ENCODE measurements at regions not wholly inside any gene's neighbourhood (a gene's known extent, or its start where the extent isn't known, plus 50 kb on each side); places are given as distances from the start of the nearest gene placed in this dataset.

- Histone ChIP-seq H3K4me1 (peaks cover 0 to 24% (median 9%) of the 10 kb centered on the region in 4 donors), H3K27me3 (no peaks in the 10 kb centered on the region), H3K36me3 (no peaks in the 10 kb centered on the region), H3K9me3 (no peaks in the 10 kb centered on the region), H3K4me3 (no peak overlapping the region), H3K27ac (peak overlapping the region in 2 of 4 donors; percentile 7 to 28)
- 40 to 82% methylated on average over 1 to 11 of the region's 11 CpGs for WGBS, 2 donors (ENCODE audit: low coverage in 1 of 2)
- intact Hi-C loops (cut with DNase I; ENCODE audit: low total_unique reads): no loop called here
- DNase-seq: no peak
- in situ Hi-C loops (cut with MboI; ENCODE audit: low pct_ligation_motif_present in 1 of 4, low pct_unique_long_range_greater_than_20kb in 1 of 4, low sequenced_read_pairs in 3 of 4): no loop called here
- TF ChIP-seq POLR2AphosphoS5 (IDR thresholded peaks at IDR 0.05): peak in 1 of 3 donors; percentile 16
- TF ChIP-seq, protein P1, sequence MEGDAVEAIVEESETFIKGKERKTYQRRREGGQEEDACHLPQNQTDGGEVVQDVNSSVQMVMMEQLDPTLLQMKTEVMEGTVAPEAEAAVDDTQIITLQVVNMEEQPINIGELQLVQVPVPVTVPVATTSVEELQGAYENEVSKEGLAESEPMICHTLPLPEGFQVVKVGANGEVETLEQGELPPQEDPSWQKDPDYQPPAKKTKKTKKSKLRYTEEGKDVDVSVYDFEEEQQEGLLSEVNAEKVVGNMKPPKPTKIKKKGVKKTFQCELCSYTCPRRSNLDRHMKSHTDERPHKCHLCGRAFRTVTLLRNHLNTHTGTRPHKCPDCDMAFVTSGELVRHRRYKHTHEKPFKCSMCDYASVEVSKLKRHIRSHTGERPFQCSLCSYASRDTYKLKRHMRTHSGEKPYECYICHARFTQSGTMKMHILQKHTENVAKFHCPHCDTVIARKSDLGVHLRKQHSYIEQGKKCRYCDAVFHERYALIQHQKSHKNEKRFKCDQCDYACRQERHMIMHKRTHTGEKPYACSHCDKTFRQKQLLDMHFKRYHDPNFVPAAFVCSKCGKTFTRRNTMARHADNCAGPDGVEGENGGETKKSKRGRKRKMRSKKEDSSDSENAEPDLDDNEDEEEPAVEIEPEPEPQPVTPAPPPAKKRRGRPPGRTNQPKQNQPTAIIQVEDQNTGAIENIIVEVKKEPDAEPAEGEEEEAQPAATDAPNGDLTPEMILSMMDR (IDR thresholded peaks at IDR 0.05): peak in 1 of 5 experiments; percentile 14
- TF ChIP-seq EP300 (IDR thresholded peaks at IDR 0.05; ENCODE audit: low read depth): no peak
- TF ChIP-seq POLR2A (IDR thresholded peaks at IDR 0.05): no peak
Observed at GRCh38 chr9:89738137-89738932, 133.5 kb downstream of the GADD45G start.

DNA sequence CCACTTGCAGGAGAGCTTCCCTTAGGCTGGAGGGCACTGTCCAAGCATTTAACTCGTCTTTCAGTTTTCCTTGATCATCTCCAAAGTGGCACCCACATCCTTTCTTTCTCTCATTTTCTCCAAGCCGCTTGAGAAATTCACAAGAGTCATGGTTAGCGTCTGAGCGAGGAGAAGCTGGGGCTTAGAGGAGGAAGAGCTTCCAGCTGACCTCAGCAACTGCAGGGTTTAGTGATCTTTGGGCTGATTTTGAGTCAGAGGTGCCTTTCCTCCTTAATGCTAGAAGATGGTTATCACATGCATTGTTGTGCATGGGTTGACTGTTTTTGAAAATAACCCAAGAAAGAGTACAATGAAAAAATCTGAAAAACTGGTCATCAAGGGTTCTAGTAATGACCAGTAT is 134.7 kb downstream of the GADD45G start:
- no peak overlapping the region for H3K27ac ChIP-seq
- H3K4me1 ChIP-seq: peaks cover 0 to 31% (median 12%) of the 10 kb centered on the region in 4 donors
- no peaks in the 10 kb centered on the region for H3K27me3 ChIP-seq
- WGBS, 2 donors (ENCODE audit: low coverage in 1 of 2): 55 to 90% methylated on average over 4 of the region's 4 CpGs
- H3K4me3 ChIP-seq: no peak overlapping the region
- no peaks in the 10 kb centered on the region for H3K36me3 ChIP-seq
- H3K9me3 ChIP-seq: no peaks in the 10 kb centered on the region
- TF ChIP-seq EP300 (IDR thresholded peaks at IDR 0.05; ENCODE audit: low read depth) (no peak), POLR2A (IDR thresholded peaks at IDR 0.05) (no peak), POLR2AphosphoS5 (IDR thresholded peaks at IDR 0.05) (no peak)
- TF ChIP-seq, protein P1 (IDR thresholded peaks at IDR 0.05): no peak
- in situ Hi-C loops (cut with MboI; ENCODE audit: low pct_ligation_motif_present in 1 of 4, low pct_unique_long_range_greater_than_20kb in 1 of 4, low sequenced_read_pairs in 3 of 4): no loop called here
- no peak for DNase-seq
- intact Hi-C loops (cut with DNase I; ENCODE audit: low total_unique reads): no loop called here

GRCh38 chr9:89739916-89740315 is 135.1 kb downstream of the GADD45G start:
- Histone ChIP-seq H3K27ac (no peak overlapping the region), H3K4me3 (no peak overlapping the region), H3K36me3 (no peaks in the 10 kb centered on the region), H3K4me1 (peaks cover 0 to 31% (median 12%) of the 10 kb centered on the region in 4 donors), H3K27me3 (no peaks in the 10 kb centered on the region), H3K9me3 (no peaks in the 10 kb centered on the region)
- WGBS, 2 donors (ENCODE audit: low coverage in 1 of 2): 84 to 94% methylated on average over 2 to 9 of the region's 9 CpGs
- in situ Hi-C loops (cut with MboI; ENCODE audit: low pct_ligation_motif_present in 1 of 4, low pct_unique_long_range_greater_than_20kb in 1 of 4, low sequenced_read_pairs in 3 of 4): no loop called here
- TF ChIP-seq POLR2A (IDR thresholded peaks at IDR 0.05) (no peak), EP300 (IDR thresholded peaks at IDR 0.05; ENCODE audit: low read depth) (no peak), POLR2AphosphoS5 (IDR thresholded peaks at IDR 0.05) (no peak)
- TF ChIP-seq, protein P1 (IDR thresholded peaks at IDR 0.05): no peak
- intact Hi-C loops (cut with DNase I; ENCODE audit: low total_unique reads): no loop called here
- no peak for DNase-seq

- intact Hi-C loops (cut with DNase I; ENCODE audit: low total_unique reads): no loop called here
- in situ Hi-C loops (cut with MboI; ENCODE audit: low pct_ligation_motif_present in 1 of 4, low pct_unique_long_range_greater_than_20kb in 1 of 4, low sequenced_read_pairs in 3 of 4): no loop called here
Observed at GRCh38 chr9:89740722-89741121, 135.9 kb downstream of the GADD45G start.

More at GRCh38 chr9:89740722-89741121, 135.9 kb downstream of the GADD45G start:
- Histone ChIP-seq H3K9me3 (no peaks in the 10 kb centered on the region), H3K4me1 (peaks cover 0 to 31% (median 12%) of the 10 kb centered on the region in 4 donors), H3K27ac (no peak overlapping the region), H3K36me3 (no peaks in the 10 kb centered on the region), H3K27me3 (no peaks in the 10 kb centered on the region), H3K4me3 (no peak overlapping the region)
- DNase-seq: peak; percentile 49
- TF ChIP-seq POLR2AphosphoS5 (IDR thresholded peaks at IDR 0.05): no peak
- TF ChIP-seq, protein P1 (IDR thresholded peaks at IDR 0.05): no peak
- WGBS, 2 donors (ENCODE audit: low coverage in 1 of 2): 26% methylated on average over 8 of the region's 8 CpGs; no CpG with 5 or more reads in 1 of the 2 donors
